GM23248 (cell line): ENCODE measurements at regions not wholly inside any gene's neighbourhood (a gene's known extent, or its start where the extent isn't known, plus 50 kb on each side); places are given as distances from the start of the nearest gene placed in this dataset.

ENCODE experiments used
- EZH2 ChIP-seq: fragments of 200-600 bp; sonication (generic); IDR thresholded peaks from 2 replicates; pipeline ENCODE4 v1.6.1; 2018; ENCODE audit warnings: antibody characterized with exemption, mild to moderate bottlenecking; ENCODE audit not compliant: insufficient read depth, poor library complexity, severe bottlenecking
- EZH2phosphoT487 ChIP-seq: fragments of 200-600 bp; sonication (generic); IDR thresholded peaks from 2 replicates; pipeline ENCODE4 v1.6.1; 2018; ENCODE audit warnings: antibody characterized with exemption, moderate library complexity, mild to moderate bottlenecking, low read depth; ENCODE audit not compliant: insufficient read depth

- TF ChIP-seq EZH2: no peak
- no peak for TF ChIP-seq EZH2phosphoT487
Measured at GRCh38 chr11:95345651-95346050, 114.6 kb upstream of the SESN3 start.
